ENCODE measurements at regions not wholly inside any gene's neighbourhood (a gene's known extent, or its start where the extent isn't known, plus 50 kb on each side); places are given as distances from the start of the nearest gene placed in this dataset.

GRCh38 chr13:85492283-85492682 lies 306.9 kb downstream of the SLITRK6 start:
- peaks cover 8% of the 10 kb centered on the region for H3K4me1 ChIP-seq (ENCODE audit: insufficient read depth, low read length)
- TF ChIP-seq EZH2 (IDR thresholded peaks at IDR 0.05; ENCODE audit: low read length, unreplicated experiment), result no peak
- TF ChIP-seq, protein P1, sequence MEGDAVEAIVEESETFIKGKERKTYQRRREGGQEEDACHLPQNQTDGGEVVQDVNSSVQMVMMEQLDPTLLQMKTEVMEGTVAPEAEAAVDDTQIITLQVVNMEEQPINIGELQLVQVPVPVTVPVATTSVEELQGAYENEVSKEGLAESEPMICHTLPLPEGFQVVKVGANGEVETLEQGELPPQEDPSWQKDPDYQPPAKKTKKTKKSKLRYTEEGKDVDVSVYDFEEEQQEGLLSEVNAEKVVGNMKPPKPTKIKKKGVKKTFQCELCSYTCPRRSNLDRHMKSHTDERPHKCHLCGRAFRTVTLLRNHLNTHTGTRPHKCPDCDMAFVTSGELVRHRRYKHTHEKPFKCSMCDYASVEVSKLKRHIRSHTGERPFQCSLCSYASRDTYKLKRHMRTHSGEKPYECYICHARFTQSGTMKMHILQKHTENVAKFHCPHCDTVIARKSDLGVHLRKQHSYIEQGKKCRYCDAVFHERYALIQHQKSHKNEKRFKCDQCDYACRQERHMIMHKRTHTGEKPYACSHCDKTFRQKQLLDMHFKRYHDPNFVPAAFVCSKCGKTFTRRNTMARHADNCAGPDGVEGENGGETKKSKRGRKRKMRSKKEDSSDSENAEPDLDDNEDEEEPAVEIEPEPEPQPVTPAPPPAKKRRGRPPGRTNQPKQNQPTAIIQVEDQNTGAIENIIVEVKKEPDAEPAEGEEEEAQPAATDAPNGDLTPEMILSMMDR (conservative IDR thresholded peaks at IDR 0.05; ENCODE audit: low read depth, low read length), result no peak
- no peak for TF ChIP-seq EZH2phosphoT487 (IDR thresholded peaks at IDR 0.05; ENCODE audit: borderline replicate concordance, low read length)
- no peaks in the 10 kb centered on the region for H3K27me3 ChIP-seq (ENCODE audit: low read length)
- no peaks in the 10 kb centered on the region for H3K9me2 ChIP-seq (replicated peaks; ENCODE audit: low read length)
- no peak for DNase-seq
- no peaks in the 10 kb centered on the region for H4K20me1 ChIP-seq (ENCODE audit: low read length)
- no peaks in the 10 kb centered on the region for H3K36me3 ChIP-seq (ENCODE audit: low read depth, low read length)
- no TSS peak for BruUV-seq (replicated peaks)
- H2AFZ ChIP-seq (ENCODE audit: low read length), result no peak overlapping the region
- H3K27ac ChIP-seq (ENCODE audit: low read length), result no peak overlapping the region
- no peak overlapping the region for H3K4me2 ChIP-seq (ENCODE audit: low read length)
- ATAC-seq, result no peak
- no peaks in the 10 kb centered on the region for H3K9me3 ChIP-seq (ENCODE audit: low read length)
- H3K79me2 ChIP-seq (ENCODE audit: low read length), result no peaks in the 10 kb centered on the region
- CTCF ChIA-PET, result no interaction called here
- H3K9ac ChIP-seq (ENCODE audit: low read length), result no peak overlapping the region
- H3F3A ChIP-seq (ENCODE audit: low read length, unreplicated experiment), result no peaks in the 10 kb centered on the region
- POLR2A ChIA-PET (ENCODE audit: unreplicated experiment), result no interaction called here
- intact Hi-C loops (cut with micrococcal nuclease), result no loop called here
- no peak overlapping the region for H3K4me3 ChIP-seq (ENCODE audit: low read length)

- no peak overlapping the region for H3K4me3 ChIP-seq (ENCODE audit: low read length)
- no peak for DNase-seq
- no peaks in the 10 kb centered on the region for H3K27me3 ChIP-seq (ENCODE audit: low read length)
- ATAC-seq, result peak; percentile 29; the same call in 1 of the 2 replicates
- CTCF ChIA-PET, result no interaction called here
- no peaks in the 10 kb centered on the region for H3K9me3 ChIP-seq (ENCODE audit: low read length)
- POLR2A ChIA-PET (ENCODE audit: unreplicated experiment), result no interaction called here
- BruUV-seq (replicated peaks), result no TSS peak
- H3K4me2 ChIP-seq (ENCODE audit: low read length), result no peak overlapping the region
- H3K9ac ChIP-seq (ENCODE audit: low read length), result no peak overlapping the region
- no peaks in the 10 kb centered on the region for H4K20me1 ChIP-seq (ENCODE audit: low read length)
- H3K4me1 ChIP-seq (ENCODE audit: insufficient read depth, low read length), result no peaks in the 10 kb centered on the region
- no peaks in the 10 kb centered on the region for H3K9me2 ChIP-seq (replicated peaks; ENCODE audit: low read length)
- no peak for TF ChIP-seq EZH2 (IDR thresholded peaks at IDR 0.05; ENCODE audit: low read length, unreplicated experiment)
- TF ChIP-seq, protein P1 (conservative IDR thresholded peaks at IDR 0.05; ENCODE audit: low read depth, low read length), result no peak
- intact Hi-C loops (cut with micrococcal nuclease), result no loop called here
- H3K79me2 ChIP-seq (ENCODE audit: low read length), result no peaks in the 10 kb centered on the region
- no peaks in the 10 kb centered on the region for H3F3A ChIP-seq (ENCODE audit: low read length, unreplicated experiment)
- no peak overlapping the region for H3K27ac ChIP-seq (ENCODE audit: low read length)
- H3K36me3 ChIP-seq (ENCODE audit: low read depth, low read length), result no peaks in the 10 kb centered on the region
- H2AFZ ChIP-seq (ENCODE audit: low read length), result no peak overlapping the region
Observed at GRCh38 chr13:85486663-85487062, 312.6 kb downstream of the SLITRK6 start.

DNA sequence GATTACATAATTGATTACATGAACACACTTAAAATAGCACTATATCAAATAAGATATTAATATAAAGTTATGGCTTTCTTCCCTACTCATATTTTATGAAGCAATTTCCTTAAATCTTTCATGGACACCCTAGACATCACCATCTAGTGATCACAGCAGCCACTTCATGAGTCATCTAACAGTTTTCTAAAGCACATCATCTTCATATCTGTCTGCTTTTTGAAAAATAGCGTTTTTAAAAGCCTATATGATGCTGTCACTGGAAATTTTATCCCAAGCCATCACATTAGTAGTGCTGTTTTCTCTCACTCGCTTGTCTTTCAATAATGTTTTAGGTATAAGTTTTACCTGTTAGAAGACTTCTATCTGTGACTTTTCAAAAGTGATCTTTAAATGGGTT lies 326.1 kb downstream of the SLITRK6 start:
- Histone ChIP-seq H3K9ac (ENCODE audit: low read length) (no peak overlapping the region), H4K20me1 (ENCODE audit: low read length) (no peaks in the 10 kb centered on the region), H3K9me3 (ENCODE audit: low read length) (no peaks in the 10 kb centered on the region), H3K9me2 (replicated peaks; ENCODE audit: low read length) (no peaks in the 10 kb centered on the region), H3K4me3 (ENCODE audit: low read length) (no peak overlapping the region), H3K27me3 (ENCODE audit: low read length) (no peaks in the 10 kb centered on the region), H3K36me3 (ENCODE audit: low read depth, low read length) (no peaks in the 10 kb centered on the region), H3K4me2 (ENCODE audit: low read length) (no peak overlapping the region), H3K4me1 (ENCODE audit: insufficient read depth, low read length) (no peaks in the 10 kb centered on the region), H3F3A (ENCODE audit: low read length, unreplicated experiment) (no peaks in the 10 kb centered on the region), H3K27ac (ENCODE audit: low read length) (no peak overlapping the region), H2AFZ (ENCODE audit: low read length) (no peak overlapping the region), H3K79me2 (ENCODE audit: low read length) (no peaks in the 10 kb centered on the region)
- DNase-seq, result no peak
- BruUV-seq (replicated peaks), result no TSS peak
- CTCF ChIA-PET, result no interaction called here
- TF ChIP-seq EZH2phosphoT487 (IDR thresholded peaks at IDR 0.05; ENCODE audit: borderline replicate concordance, low read length), result no peak
- TF ChIP-seq EZH2 (IDR thresholded peaks at IDR 0.05; ENCODE audit: low read length, unreplicated experiment), result no peak
- TF ChIP-seq, protein P1 (conservative IDR thresholded peaks at IDR 0.05; ENCODE audit: low read depth, low read length), result no peak
- POLR2A ChIA-PET (ENCODE audit: unreplicated experiment), result no interaction called here
- intact Hi-C loops (cut with micrococcal nuclease), result no loop called here
- ATAC-seq, result no peak
